WTC11 (cell line): ENCODE measurements at regions not wholly inside any gene's neighbourhood (a gene's known extent, or its start where the extent isn't known, plus 50 kb on each side); places are given as distances from the start of the nearest gene placed in this dataset.

Source experiments
- ATF1 ChIP-seq: sonication (generic); formaldehyde crosslinking; IDR thresholded peaks from 2 replicates; pipeline ENCODE4 v1.8.1; 2023; ENCODE audit warnings: mild to moderate bottlenecking, moderate library complexity, missing genetic modification reagents
- CBFB ChIP-seq: sonication (generic); formaldehyde crosslinking; IDR thresholded peaks from 2 replicates; pipeline ENCODE4 v1.8.1; 2022; ENCODE audit warnings: mild to moderate bottlenecking, low read depth, missing genetic modification reagents
- JAZF1 ChIP-seq: fragments of 250-450 bp; sonication (Bioruptor Pico); IDR thresholded peaks from 2 replicates; pipeline ENCODE4 v1.9.0; 2021; ENCODE audit warnings: moderate library complexity, mild to moderate bottlenecking, inconsistent platforms
- NFATC4 ChIP-seq: fragments of 250-450 bp; sonication (Bioruptor Pico); IDR thresholded peaks from 2 replicates; pipeline ENCODE4 v1.9.0; 2021; ENCODE audit warnings: mild to moderate bottlenecking
- NR1H2 ChIP-seq: sonication (generic); formaldehyde crosslinking; IDR thresholded peaks from 2 replicates; pipeline ENCODE4 v1.9.0; 2021; ENCODE audit warnings: mild to moderate bottlenecking, moderate library complexity, missing genetic modification reagents
- TF ChIP-seq, protein P1 (sequence below): fragments of 200-600 bp; IDR thresholded peaks from 2 replicates; pipeline ENCODE4 v1.8.0; 2022; ENCODE audit warnings: antibody characterized with exemption
- TF ChIP-seq, protein P2 (sequence below): sonication (generic); formaldehyde crosslinking; IDR thresholded peaks from 2 replicates; pipeline ENCODE4 v1.8.0; 2022; ENCODE audit warnings: mild to moderate bottlenecking, missing genetic modification reagents
- TF ChIP-seq, protein P3 (sequence below): sonication (generic); formaldehyde crosslinking; IDR thresholded peaks from 2 replicates; pipeline ENCODE4 v1.8.0; 2022; ENCODE audit warnings: mild to moderate bottlenecking, missing genetic modification reagents
- TF ChIP-seq, protein P4 (sequence below): fragments of 250-450 bp; sonication (Bioruptor Pico); IDR thresholded peaks from 2 replicates; pipeline ENCODE4 v1.9.0; 2021; ENCODE audit warnings: mild to moderate bottlenecking

DNA sequence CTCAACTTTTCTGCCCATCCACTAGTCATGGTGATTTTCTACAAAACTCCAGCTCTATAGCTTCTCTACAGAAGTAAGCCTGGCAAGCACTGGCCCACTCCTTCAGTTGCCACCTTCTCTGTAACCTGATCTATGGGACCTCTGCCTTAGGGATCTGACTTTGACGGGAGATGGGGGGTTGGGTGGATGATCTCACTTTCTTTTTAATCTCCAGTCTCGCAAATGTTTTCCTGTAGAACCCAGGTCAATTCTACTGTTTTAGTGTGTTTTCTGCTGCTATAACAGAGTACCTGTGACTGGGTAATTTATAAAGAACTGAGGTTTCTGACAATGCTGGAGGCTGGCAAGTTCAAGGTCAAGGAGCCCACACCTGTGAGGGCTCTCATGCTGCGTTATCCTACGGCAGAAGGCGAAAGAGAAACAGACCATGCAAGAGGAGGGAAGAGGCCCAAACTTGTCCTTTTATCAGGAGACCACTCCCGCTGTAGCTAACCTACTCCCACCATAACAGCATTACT is 189.9 kb upstream of the THRB start:
- TF ChIP-seq, protein P1, sequence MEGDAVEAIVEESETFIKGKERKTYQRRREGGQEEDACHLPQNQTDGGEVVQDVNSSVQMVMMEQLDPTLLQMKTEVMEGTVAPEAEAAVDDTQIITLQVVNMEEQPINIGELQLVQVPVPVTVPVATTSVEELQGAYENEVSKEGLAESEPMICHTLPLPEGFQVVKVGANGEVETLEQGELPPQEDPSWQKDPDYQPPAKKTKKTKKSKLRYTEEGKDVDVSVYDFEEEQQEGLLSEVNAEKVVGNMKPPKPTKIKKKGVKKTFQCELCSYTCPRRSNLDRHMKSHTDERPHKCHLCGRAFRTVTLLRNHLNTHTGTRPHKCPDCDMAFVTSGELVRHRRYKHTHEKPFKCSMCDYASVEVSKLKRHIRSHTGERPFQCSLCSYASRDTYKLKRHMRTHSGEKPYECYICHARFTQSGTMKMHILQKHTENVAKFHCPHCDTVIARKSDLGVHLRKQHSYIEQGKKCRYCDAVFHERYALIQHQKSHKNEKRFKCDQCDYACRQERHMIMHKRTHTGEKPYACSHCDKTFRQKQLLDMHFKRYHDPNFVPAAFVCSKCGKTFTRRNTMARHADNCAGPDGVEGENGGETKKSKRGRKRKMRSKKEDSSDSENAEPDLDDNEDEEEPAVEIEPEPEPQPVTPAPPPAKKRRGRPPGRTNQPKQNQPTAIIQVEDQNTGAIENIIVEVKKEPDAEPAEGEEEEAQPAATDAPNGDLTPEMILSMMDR = no peak
- TF ChIP-seq, protein P2, sequence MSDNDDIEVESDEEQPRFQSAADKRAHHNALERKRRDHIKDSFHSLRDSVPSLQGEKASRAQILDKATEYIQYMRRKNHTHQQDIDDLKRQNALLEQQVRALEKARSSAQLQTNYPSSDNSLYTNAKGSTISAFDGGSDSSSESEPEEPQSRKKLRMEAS (CRISPR knock-in tag) = no peak
- TF ChIP-seq NFATC4 (CRISPR knock-in tag) (no peak), CBFB (no peak), ATF1 (CRISPR knock-in tag) (no peak), JAZF1 (CRISPR knock-in tag) (no peak), NR1H2 (CRISPR knock-in tag) (no peak)
- TF ChIP-seq, protein P3, sequence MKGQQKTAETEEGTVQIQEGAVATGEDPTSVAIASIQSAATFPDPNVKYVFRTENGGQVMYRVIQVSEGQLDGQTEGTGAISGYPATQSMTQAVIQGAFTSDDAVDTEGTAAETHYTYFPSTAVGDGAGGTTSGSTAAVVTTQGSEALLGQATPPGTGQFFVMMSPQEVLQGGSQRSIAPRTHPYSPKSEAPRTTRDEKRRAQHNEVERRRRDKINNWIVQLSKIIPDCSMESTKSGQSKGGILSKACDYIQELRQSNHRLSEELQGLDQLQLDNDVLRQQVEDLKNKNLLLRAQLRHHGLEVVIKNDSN (CRISPR knock-in tag) = no peak
- TF ChIP-seq, protein P4, sequence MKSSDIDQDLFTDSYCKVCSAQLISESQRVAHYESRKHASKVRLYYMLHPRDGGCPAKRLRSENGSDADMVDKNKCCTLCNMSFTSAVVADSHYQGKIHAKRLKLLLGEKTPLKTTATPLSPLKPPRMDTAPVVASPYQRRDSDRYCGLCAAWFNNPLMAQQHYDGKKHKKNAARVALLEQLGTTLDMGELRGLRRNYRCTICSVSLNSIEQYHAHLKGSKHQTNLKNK (CRISPR knock-in tag) = no peak
